GM21528 (cell line): ENCODE measurements at regions not wholly inside any gene's neighbourhood (a gene's known extent, or its start where the extent isn't known, plus 50 kb on each side); places are given as distances from the start of the nearest gene placed in this dataset.
A peak's percentile ranks its signal among the peaks of the same experiment; 100 is the strongest.
"Not testable (repeated sequence)": the region's sequence is repeated elsewhere in the genome, so short reads cannot be mapped to it uniquely, and the experiment has no call there.

Experiments used
- ATAC-seq: cut with Tn5 transposase; IDR thresholded peaks from one replicate; pipeline ENCODE4 v1.9.1; 2021; ENCODE audit warnings: mild to moderate bottlenecking, moderate library complexity; ENCODE audit not compliant: unreplicated experiment, low FRiP score

DNA sequence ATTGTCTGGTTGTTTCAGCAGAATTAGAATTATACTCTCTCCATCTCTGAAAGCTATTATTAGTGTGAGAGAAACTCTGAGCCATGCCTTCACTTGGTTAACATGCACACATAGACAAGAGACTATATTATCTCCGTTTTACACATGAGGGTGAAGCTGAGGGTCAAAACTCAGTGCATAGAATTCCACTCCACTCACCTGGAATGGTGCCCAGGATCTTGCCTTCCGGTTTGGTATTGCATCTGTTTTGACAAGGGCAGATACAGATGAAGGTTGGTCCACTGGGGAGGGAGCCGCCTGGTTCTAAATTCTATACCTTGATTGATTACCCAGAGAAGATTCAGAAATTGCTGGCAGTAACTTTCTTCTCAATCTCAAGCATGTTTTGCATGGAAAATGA, 149.5 kb upstream of the PELI2 start:
- ATAC-seq = no peak

DNA sequence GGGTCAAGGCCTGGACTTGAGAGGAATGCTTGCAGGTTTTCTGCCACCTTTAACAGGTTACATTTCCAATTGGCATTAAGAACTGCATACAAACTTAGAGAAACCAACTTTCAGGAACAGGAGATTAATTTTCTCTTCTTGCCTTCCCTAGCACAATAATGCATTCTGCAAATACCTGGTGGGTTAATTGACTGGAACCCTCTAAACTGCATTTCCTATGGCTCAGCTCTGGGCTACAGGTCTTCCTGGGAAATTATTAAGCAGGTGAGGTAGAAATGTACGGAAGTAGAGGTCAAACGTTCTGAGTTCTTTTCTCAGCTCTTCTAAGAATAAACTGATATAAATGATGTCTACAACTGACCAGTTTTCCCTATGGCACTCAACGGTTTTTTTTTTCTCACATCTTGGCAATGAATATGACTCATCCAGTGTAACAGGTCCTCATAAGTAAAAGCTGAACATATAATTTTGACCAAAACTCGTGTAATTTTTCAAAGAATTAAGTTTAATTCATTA, 144.9 kb upstream of the PELI2 start:
- no peak for ATAC-seq

DNA sequence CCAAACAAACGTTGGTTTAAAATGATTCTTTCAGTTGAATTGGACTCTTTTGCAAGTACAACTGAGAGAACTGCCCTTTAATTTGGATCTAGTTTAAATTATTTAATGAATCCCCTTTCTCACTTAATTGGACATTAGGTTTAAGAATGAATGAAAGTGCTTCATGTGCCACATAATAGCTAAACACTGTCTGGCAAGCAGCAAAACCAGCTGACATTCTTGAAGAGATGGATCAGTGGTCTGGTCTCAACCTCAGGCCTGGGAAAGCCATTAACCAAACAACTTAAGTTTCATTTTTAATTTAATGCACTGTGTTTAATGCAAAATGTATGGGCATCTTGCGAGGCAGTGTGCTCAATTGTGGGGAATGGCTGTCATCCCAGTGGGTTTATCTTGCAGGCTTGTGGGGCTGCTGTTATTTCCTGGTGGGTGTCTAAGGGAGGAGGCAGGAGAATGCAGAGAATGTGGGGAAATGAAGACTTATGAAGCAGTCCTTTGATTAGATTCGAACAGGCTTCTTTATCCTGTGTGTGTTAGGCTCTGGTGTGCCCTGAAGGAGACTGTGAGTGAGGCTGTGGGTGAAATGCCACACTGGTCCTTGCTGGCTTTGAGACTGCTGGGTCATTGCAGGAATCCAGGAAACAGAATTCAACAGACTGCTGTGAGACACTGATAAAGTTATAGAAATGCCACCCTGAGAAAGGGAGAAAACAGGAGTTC, 144.1 kb upstream of the PELI2 start:
- no peak for ATAC-seq

DNA sequence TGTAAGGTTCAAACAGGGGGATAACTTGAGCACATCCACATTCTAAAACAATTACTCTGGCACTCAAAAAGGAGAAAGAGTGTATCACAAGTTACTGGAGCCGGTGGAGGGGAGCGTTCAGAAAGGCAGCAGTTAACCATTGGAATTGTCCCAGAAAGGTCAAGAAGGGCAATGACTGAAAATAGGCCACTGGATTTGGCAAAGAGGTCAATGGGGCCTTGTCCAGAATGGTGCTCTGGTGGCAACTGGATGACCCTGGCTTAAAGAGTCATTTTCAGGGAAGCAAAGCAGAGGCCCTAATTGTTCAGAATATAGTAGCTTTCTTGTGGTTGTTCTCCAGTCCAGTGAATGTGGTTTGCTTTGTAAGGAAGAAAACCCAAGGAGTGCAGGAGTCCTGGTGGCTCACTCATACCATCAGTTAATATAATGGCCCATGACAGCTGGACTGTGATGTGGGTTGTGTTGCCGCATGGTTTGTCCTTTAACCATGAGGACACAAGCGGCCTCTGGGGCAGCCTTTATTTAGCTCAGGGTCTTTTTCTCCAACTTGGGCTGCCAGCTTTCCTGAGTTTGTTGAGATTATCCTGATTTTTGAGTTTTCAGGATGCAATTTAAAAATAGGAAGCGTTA, 142.8 kb upstream of the PELI2 start:
- no peak for ATAC-seq

DNA sequence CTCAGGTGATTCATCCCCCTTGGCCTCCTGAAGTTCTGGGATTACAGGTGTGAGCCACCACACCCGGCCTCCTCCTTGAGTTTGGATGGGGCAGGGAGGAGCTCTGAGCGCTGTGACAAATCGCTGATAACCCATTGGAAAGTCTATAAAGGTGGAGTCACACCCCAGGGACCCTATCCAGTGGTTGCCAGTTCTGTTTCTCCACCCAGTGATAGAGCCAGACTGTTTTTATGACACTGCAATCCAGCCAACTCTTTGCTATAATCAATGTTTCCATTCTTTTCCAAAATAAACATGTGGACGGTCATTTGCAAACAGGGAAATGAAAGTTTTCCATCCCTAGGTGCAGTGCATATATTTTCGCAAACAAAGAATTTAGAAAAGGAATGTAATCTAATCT, 142.0 kb upstream of the PELI2 start:
- no peak for ATAC-seq

DNA sequence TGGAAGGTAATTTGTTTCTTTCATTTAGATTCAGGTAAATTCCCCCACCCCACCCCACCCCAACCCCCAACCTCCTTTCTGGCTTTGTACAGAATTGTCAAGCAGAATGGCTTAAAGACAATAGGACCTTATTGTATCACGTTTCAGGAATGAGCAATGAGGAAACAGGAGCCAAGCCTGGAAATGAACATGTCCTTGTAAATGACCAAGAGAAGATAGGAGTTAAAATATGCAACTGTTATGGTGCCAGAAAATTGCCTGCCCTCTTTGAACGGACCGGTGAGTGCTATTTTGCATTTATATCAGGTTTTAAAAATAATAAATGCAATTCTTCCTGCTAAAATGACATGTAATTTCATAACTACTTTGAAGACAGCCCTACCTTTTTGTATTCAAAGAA, 141.6 kb upstream of the PELI2 start:
- no peak for ATAC-seq

DNA sequence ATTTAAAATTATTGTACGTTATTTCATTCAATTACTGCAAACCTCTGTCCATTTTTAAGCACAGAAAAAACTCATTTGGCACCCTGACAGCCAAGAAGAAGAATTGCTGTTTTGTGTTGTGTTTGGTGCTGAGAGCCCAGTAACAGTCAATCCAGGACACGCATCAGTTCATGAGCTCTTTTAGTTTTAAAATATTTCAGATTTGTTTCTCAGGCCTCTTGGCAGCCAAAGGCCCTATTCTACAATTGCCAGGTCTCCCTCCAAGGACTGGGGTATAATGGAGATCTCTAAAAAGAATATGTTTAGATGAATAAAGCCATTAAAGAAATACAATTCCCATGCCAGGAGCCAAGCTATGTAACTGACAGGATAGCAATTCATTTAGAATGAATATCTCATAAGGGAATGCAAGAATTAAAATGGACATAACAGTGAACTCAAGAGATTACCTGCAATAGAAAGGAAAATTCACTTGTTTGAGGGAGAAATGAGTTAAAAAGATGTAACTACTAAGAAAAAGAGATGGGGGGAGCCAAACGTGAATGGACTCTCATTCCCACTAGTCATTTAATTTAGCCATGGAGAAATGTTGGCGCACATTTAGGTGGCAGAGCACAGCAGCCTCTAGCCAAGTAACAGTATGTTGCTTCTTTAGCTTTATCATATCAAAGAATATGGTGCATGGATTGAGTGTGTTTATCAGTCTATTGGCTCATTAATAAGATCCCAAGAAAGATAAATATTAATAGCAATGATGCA, 140.6 kb upstream of the PELI2 start:
- no peak for ATAC-seq

DNA sequence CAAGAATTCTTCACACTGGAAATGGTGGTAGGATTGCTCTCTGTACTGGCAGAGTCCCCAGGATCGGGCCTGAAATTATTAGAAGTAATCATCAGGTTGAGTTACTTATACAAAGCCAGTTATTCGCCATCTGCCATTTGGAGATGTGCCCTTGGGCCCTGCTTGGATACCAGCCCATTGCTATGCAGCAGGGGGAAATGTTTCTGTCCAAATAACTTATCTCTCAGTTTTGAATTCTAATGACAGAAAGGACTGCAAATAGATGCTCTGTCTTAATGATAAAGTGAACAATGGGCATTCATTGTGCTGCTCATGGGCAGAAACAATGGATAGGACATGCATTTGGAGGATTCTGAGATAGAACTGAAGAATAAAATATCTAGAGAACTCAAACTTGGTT, 139.1 kb upstream of the PELI2 start:
- no peak for ATAC-seq

DNA sequence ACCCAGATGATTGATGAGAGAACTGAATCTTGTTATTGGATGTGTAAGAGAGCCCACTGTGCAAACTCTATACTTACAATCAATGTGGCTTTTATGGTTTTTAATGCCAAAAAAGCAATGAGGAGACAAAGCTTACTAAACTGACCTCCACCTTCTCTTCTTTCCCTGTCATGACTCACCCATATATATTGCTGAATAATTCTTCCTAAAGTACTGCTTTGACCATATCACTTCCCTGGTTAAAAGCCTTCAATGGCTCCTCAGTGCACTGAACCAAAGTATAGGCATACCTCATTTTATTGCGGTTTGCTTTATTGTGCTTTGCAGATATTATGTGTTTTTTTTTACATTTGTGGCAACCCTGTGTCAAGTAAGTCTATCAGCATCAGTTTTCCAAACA, 138.4 kb upstream of the PELI2 start:
- ATAC-seq = no peak

DNA sequence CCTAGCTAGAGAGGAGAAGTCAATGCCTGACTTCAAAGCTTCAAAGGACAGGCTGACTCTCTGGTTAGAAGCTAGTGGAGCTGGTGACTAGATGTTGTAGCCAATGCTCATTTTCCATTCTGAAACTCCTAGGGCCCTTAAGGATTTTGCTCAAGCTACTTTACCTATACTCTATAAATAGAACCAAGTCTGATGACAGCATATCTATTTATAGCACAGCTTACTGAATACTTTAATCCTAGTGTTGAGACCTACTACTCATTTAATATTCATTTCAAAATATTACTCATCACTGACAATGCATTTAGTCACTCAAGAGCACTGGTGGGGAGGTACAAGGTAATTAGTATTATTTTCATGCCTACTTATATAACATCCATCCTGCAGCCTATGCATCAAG, 137.2 kb upstream of the PELI2 start:
- no peak for ATAC-seq

DNA sequence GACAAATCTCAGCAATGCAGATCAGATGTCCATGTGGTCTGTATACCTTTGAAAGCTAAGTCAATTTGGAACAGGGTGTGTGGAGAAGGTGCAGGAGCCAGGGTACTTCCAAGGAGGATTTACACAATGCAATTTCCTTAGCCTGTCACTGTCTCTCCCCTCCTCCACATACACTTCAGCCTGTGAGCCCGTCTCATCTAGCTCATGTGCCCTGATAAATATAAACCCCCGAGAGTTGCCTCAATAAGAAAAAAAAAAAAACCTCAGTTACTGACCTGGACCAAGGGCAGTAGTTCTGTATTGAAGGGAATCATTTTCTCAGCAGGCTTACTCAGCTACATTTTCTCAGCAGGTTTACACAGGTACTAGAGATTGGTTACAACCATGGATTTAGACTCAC, 132.1 kb upstream of the PELI2 start:
- no peak for ATAC-seq

DNA sequence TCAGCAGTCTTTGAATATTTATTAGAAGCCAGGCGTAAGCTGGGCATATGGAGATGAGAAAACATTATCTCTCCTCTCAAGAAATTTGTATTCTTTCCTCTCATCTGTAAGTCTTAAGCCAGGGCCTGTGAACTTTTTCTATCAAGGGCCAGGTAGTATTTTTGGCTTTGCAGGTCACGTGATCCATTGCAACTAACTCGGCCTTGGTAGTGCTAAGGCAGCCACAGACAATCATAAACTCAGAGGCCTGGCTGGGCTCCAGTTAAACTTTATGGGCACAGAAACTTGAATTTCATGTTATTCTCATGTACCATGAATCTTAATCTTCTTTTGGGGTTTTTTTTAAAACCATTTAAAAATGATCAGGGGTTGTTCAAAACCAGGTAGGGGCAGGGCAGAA, 117.4 kb upstream of the PELI2 start:
- ATAC-seq = no peak

DNA sequence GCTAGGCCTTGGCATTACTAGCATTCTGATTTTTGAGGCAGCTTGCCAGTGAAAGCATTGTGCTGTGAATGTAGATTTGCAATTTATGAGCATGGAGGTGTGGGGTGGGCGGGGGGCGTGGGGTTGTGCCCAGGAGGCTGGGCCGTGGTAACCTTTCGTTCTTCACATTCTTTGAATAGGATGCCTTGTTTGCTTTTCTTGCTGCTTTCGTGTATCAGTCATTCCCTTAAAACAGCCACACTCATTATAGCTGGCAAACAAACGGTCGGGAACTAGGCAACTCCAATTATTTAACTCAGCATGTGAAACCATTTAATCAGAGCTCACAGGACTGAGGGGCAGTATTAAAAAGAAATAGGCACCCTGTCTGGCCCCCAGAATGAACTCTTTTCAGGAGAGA, 115.9 kb upstream of the PELI2 start:
- no peak for ATAC-seq

DNA sequence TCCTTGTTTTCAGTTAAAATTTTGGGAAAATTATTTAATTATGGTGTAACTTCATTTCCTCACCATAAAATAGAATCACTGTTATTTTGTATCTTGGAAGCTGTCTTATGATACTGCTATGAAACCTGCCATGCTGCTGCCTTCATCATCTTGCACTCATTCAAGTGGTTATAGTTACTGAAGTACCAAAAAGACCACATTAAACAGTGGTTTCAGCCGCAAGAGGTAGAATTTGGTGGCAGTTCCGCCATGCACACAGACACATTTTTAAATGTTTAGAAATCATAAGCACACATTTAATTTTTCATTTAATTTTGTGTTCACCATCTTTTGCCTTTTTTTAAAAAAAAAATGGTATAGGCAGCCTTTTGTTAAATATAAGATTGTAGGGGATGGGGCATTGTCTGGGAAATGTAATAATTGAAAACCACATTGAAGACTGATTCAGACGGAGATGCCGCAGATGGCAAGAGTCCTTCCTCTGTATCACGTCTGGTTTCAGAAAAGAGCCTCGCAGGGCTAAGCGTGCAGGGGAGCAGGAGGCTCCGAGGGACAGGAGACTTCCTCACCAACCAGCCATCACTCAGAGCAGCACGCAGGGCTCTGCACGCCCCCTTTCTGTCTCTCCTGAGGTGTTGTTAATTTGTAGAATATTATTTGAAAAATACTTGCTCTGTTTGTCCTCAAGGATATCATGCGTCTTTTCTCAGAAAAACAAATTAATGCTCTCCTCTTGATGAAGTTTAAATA, 115.2 kb upstream of the PELI2 start:
- ATAC-seq = no peak

DNA sequence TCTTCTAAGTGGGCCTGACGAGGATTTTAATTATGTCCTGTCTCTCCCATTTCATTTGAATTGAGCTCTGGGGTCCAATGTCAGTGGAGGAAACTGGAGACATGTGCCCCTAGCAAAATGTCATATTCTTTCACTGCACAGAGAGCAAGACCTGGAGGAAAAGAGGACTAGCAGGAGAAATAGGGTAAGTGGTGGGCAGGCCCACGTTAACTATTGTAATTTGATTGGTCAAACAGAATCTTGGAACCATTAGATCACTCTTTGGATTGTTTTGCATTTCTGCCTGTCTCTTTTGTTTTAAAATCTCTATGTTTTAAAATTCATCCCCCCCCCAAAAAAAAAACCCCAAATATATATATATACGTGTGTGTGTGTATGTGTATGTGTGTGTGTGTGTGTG, 113.9 kb upstream of the PELI2 start:
- no peak for ATAC-seq

DNA sequence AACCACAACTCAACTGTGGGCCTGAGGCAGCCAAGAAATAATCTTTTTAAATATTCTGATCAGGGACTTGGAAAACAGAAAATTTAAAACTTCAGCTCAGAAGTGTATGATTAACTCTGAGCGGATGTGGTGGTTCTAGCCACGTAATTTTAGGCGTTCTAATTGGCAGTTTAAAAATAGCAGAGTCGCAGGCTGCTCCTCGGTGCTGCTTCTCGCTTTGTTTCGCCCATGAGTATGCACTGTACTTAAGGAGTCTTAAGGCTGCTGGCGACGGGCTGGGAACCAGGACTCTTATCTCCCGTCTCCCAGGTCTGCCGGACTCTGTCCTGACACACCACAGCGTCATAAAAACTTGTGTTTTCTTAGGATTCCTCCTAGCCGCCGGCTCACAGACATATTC, 113.4 kb upstream of the PELI2 start:
- ATAC-seq = peak; percentile 75

DNA sequence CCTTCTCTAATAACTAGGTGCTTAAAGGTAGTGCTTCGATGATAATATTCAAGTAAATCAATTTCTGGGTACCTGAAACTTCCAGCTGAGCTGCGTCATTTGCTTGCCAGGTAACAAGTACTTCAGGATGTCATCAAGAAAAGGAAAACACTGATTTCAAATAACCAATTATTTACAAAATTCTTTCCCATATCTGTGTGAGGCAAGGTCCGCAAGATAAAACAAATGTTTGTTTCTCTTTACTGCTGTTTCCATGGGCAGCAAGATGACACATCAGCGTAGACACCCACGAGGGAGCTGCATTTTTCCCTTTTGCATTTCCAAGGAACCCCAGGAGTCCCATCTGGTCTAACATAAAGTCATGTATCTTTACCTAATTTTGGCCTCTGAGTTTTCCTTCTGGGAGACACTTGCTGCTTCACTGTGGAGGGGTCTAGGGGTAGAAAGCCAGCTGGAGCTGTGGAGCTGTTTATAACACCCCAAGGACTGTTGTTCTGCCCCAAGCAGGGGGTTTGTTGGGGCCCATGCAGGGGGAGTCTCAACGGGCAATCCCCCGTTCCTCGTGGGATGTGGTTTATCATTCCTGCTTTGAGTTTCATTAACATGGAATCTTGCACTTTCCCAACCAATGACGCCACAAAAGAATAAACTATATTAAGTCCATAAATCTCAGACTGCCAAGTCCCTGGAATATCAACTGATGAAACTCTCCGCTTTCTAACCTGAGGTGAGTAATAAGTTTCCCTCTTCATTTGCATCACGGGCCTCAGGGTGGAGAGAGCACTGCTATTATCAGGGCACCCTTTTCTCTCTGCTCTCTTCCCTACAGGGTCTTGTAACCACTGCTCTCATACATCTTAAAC, 112.8 kb upstream of the PELI2 start:
- no peak for ATAC-seq

DNA sequence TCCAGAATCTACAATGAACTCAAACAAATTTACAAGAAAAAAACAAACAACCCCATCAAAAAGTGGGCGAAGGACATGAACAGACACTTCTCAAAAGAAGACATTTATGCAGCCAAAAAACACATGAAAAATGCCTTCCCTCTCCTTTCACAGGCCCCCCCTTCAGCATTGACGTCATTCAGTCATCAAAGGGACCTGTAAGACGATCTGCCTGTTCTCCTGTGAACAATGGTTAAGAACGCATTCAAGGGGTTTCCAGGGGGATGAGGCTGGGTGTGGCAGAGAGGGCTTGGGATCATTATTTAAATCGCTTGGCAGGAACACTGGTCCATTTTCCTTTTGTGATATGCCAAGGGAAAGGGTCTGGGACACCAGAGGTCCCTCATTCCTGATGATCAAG, 110.7 kb upstream of the PELI2 start:
- not testable (repeated sequence) for ATAC-seq

DNA sequence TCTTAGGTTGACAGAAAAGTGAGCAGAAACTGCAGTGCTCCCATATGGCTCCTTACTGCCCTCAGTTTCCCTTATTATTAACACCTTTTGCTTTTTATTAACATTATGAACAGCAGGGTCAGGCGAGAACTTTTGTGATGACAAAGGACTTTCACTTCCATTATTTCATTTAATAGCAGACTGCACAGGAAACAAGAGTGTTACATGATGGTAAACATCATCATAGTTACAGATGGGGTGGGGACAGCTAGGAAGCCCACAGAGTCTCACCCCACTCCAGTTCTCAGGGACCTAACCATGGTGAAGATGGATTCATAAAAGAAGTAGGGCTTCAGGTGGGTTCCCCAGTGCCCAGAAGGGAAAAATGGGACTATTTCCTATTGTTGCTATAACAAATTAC, 110.1 kb upstream of the PELI2 start:
- no peak for ATAC-seq

DNA sequence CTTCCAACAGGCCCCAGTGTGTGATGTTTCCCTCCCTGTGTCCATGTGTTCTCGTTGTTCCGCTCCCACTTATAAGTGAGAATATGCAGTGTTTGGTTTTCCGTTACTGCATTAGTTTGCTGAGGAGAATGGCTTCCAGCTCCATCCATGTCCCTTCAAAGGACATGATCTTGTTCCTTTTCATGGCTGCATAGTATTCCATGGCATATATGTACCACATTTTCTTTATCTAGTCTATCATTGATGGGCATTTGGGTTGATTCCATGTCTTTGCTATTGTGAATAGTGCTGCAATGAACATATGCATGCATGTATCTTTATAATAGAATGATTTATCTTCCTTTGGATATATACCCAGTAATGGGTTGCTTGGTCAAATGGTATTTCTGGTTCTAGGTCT, 109.5 kb upstream of the PELI2 start:
- ATAC-seq = not testable (repeated sequence)
